PFSK-1 (cell line): ENCODE measurements at regions not wholly inside any gene's neighbourhood (a gene's known extent, or its start where the extent isn't known, plus 50 kb on each side); places are given as distances from the start of the nearest gene placed in this dataset.

Experiments
- FOXP2 ChIP-seq: optimal IDR thresholded peaks from 2 replicates; pipeline ENCODE3; 2011; ENCODE audit warnings: borderline replicate concordance, control low read depth, inconsistent platforms; ENCODE audit not compliant: insufficient read depth; ENCODE audit errors: extremely low read length, extremely low read depth
- POLR2AphosphoS5 ChIP-seq: IDR thresholded peaks from 2 replicates; pipeline ENCODE4 v1.6.1; 2012; ENCODE audit warnings: low read depth, mild to moderate bottlenecking, control low read depth, low read length, moderate library complexity
- REST ChIP-seq, 2 experiments: IDR thresholded peaks; 2 replicates each; pipeline versions ENCODE4 v1.6.1 to v1.8.0; 2011 to 2012; ENCODE audit warnings: low read depth in 2 of 2, low read length in 2 of 2, control low read depth in 1 of 2, inconsistent platforms in 1 of 2, mild to moderate bottlenecking in 1 of 2, moderate library complexity in 1 of 2; ENCODE audit not compliant: insufficient read depth in 1 of 2
- SIN3A ChIP-seq: IDR thresholded peaks from 2 replicates; pipeline ENCODE4 v1.6.1; 2012; ENCODE audit warnings: mild to moderate bottlenecking, low read length, moderate library complexity, borderline replicate concordance; ENCODE audit not compliant: insufficient read depth
- TAF1 ChIP-seq: IDR thresholded peaks from 2 replicates; pipeline ENCODE4 v1.6.1; 2012; ENCODE audit warnings: low read length, control low read depth, borderline replicate concordance; ENCODE audit not compliant: insufficient read depth

GRCh38 chr1:22262583-22262982 lies 119.7 kb upstream of the WNT4 start:
- TF ChIP-seq FOXP2 (no peak), REST (IDR thresholded peaks at IDR 0.05; ENCODE audit: insufficient read depth in 1 of 2, low read depth in 2 of 2, low read length in 2 of 2) (no peak), TAF1 (no peak), POLR2AphosphoS5 (no peak), SIN3A (no peak)

GRCh38 chr1:22263359-22263758 lies 120.5 kb upstream of the WNT4 start:
- TF ChIP-seq FOXP2, result no peak
- TF ChIP-seq REST (IDR thresholded peaks at IDR 0.05; ENCODE audit: insufficient read depth in 1 of 2, low read depth in 2 of 2, low read length in 2 of 2), result no peak
- no peak for TF ChIP-seq SIN3A
- TF ChIP-seq TAF1, result no peak
- TF ChIP-seq POLR2AphosphoS5, result no peak

DNA sequence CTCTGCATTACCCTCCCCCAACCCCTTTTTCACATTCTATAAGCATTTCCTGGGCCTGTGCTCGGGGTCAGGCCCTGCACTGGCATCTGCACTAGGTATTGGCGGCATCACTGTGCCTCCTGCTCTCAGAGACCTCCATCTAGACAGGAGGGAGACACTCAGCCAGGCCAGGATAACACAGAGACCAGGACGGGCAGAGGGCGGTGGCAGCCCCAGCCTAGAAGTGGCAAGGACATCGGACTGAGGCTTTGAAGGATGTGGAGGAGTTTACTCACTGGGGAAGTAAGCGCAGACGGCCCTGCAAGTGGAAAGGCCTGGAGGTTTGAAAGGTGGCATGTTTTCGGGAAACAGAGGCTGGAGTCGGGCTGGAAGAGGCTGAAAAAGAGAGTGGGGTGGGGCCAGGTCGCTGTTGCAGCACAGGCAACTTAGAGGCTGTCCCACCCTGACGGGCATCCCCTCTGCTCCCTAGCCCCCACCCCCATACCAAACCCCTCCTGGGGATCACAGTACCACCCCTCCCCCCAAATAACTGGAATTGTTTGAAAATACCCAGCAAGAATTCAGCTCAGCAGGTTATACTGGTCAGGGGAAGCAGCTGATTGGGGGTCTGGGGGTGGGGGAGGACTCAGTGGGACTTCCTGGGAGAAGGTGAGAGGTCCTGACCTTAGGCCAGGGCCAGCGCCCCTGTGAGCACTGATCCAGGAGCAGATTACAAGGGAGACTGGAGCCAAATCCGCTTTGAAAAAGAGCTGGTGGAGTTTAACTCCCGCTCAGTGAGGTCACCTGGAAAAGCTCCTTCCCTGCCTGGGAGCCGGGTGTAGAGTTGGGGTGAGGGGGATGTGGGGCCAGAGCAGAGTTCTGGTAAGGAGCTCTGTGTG lies 121.8 kb upstream of the WNT4 start:
- TF ChIP-seq POLR2AphosphoS5 (no peak), REST (IDR thresholded peaks at IDR 0.05; ENCODE audit: insufficient read depth in 1 of 2, low read depth in 2 of 2, low read length in 2 of 2) (no peak), SIN3A (no peak), TAF1 (no peak), FOXP2 (no peak)

GRCh38 chr1:22266141-22266540 lies 123.2 kb upstream of the WNT4 start:
- TF ChIP-seq TAF1, result no peak
- no peak for TF ChIP-seq SIN3A
- no peak for TF ChIP-seq FOXP2
- TF ChIP-seq POLR2AphosphoS5, result no peak
- no peak for TF ChIP-seq REST (IDR thresholded peaks at IDR 0.05; ENCODE audit: insufficient read depth in 1 of 2, low read depth in 2 of 2, low read length in 2 of 2)
